Esophagus mucosa (tissue), 1 donor: ENCODE measurements at regions not wholly inside any gene's neighbourhood (a gene's known extent, or its start where the extent isn't known, plus 50 kb on each side); places are given as distances from the start of the nearest gene placed in this dataset.
"Not testable (repeated sequence)": the region's sequence is repeated elsewhere in the genome, so short reads cannot be mapped to it uniquely, and the experiment has no call there.

ENCODE experiments used
- ATAC-seq: fragments of 200-7000 bp; cut with Tn5 transposase; one replicate; pipeline ENCODE4 v1.9.1; 2020
- donor health status: DM: yes; HTN: yes; CAD: no.

DNA sequence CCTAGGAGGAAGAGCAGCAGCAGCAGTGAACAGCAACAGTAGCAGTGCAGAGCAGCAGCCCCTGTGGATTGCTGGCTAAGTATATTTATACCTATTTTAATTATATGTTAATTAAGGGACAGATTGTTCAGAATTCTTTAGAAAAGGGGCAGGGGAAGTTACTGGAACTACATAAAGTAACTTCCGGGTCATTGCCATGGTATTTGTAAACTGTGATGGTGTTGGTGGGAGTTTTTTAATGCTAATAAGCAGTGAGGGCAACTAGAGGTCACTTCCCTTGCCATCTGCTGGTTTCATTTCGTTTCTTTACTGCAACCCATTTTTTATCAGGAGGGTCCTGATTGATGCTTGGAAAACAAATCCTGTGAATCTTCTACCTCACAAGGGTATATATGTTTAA is 229.8 kb upstream of the PODXL start:
- no peak for ATAC-seq

DNA sequence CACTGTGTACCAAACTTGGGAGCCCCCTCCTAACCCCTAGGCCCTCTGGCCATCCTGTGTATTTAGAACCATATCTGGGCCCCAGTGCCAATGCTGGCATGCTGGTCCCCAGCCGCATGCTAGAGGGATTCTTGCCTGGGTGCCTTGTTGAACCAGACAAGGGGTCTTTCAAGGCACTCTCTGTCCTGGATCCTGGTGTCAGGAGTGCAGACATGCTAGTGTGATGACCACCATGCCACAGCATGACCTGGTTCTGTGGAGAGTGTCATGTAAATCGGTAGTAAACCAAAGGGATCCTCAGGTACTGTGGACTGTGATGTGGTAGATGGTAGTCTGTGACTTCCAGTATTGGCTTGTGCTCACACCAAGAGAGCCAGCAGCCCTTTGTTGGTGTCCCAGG is 222.2 kb upstream of the PODXL start:
- ATAC-seq: no peak

DNA sequence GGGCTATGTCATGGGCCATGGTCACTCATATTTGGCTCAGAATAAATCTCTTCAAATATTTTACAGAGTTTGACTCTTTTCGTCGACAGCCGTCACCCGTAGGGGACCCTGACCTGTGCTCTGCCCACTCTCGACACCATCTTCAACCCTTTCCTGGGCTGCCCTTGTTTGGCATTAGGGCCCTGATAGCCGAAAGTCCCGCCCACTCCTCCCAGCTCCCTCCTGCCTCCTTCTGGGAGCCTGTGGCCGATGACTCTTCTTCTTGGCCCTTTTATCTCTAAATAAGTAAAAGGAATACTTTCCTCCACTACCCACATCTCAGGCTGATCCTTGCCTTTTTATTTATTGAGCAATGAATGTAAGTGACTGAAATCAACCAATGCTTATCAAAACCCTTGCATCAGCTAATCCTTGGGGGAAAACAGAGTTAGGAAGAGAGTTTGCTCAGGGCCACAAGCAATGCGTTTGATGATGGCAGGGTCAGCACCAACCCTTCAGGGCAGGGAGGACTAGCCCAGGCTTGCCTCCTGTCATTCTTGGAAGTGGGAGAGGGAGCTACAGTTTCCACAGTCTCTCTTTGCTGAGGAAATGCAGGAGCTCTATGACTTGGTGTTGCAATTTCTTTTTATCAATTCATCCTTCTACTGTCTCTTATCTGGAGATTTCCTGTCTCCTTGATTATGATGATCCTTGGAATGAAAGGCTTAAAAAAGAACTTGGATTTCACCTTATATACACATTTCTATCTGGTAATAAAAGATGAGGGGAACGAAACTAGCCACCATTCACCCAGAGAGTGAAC is 218.2 kb upstream of the PODXL start:
- ATAC-seq: no peak

DNA sequence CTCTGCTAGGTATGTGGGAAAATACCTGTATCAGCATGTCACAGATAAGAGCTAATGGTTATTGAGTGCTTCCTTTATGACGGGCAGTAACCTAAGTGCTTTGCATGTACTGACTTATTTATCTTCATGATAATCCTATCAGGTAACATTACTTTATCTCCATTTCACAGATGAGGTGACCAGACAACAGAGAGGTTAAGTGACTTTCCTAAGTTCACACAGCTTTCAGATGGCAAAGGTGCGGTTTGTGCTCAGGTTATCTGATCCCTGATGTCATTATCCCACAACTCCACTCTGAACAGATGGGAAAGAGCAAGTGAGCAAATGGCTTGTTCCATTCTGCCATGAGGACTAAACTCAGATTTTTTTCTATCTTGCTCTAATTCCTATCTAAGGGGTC is 217.0 kb upstream of the PODXL start:
- no peak for ATAC-seq

DNA sequence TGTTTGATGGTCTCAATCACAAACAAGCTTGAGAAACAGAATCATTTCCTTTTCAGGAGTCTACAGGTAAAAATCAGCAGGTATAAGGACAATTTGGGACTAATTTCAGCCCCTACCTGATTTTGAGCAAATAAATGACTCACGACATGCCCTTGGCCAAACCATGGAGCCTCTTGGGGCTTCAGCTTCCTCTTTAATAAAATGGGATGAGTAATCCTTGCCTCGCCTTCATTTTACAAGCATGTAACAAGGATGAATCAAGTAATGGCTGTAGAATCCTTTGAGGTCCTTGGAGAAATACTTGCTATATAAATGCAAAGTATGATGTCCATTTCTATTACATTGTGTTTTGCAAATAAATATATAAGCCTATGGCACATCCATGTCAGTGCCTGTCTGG is 212.8 kb upstream of the PODXL start:
- ATAC-seq: peak; percentile 49

DNA sequence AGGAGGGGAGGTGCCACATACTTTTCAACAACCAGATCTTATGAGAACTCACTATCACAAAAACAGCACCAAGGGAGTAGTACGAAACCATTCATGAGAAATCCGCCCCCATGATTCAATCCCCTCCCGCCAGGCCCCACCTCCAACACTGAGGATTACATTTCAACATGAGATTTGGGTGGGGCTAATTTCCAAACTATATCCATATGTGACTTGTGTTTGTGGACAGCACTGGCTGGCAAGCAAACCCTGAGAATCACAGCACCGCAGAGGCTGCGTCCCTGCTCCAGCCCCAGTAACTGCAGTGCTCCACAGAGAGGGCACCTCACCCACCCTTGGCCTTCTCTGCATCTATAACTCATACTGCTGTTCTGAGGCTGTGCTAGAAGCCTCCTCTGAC is 211.2 kb upstream of the PODXL start:
- ATAC-seq: no peak

DNA sequence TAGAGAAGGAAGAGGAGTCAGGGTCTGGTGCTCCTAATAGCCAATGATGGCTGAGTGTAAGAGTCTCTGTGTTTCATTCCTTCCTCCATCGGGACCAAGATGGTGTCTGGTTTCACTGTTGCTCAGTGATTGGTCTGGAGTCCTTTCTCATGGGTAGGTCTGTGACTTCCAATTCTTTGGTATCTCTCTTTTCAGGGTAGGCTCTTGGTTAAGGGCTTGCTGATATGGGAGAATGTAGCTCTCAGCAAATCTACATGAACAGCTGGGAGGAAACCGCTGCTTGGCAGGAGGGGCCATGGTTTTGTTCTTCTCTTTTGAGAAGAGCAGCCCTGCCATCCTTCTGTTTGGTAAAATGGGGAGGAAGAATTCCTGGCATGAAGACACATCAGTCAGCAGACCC is 209.1 kb upstream of the PODXL start:
- ATAC-seq: no peak

DNA sequence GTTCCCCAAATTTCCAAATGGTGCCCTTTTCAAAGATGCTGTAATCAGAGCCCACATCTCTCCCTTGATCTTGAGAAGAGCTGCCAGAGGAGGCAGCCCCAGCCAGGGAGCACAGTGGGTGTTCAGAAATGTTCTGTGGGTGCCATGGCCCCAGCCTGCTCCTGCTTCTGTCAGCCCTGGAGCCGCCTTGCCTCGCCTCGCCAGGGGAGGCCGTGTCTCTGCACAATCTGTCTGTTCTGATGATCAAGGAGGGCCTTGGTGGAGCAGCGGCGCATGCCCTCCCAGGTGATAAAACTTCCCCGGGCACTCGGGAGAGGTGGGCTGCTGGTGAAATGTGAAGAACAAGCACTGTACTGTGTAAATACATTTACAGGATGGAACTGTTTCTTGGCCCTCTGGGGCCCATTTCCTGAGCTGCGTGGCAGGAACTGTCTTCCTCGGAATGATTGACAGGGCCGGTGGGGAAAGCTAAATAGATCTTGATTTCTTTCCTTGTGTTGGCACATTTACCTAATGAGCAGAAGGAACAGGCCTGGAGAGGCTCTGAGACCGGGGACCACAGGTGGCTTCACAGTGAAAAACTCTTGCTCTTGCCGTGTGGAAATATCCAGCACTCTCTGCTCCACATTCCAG is 207.8 kb upstream of the PODXL start:
- no peak for ATAC-seq

DNA sequence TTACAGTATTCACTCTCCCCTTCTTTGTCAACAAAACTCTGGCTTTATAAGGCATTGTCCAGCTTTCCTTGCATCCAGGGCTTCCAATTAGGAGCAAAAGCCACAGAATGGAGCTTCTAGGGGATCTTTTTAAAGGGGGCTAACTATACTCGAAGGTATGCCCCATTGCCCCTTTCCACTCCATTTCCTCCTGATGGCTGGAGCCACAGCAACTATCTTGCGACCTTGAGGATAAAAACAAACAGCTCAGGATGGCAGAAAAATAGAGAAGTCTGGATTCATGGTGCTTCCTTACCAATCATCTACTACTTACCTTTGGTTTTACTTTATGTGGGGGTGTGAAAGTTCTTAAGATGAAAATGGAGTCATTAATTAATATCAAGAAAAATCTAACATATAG is 206.3 kb upstream of the PODXL start:
- no peak for ATAC-seq

DNA sequence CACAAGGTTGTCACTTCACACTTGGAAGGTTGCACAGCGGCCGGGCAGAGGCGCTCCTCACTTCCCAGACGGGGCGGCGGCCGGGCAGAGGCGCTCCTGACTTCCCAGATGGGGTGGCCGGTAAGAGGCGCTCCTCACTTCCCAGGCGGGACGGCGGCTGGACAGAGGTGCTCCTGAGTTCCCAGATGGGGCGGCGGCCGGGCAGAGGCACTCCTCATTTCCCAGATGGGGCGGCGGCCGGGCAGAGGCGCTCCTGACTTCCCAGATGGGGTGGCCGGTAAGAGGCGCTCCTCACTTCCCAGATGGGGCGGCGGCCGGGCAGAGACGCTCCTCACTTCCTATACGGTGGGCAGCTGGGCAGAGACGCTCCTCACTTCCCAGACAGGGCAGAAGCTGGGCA is 199.4 kb upstream of the PODXL start:
- ATAC-seq: not testable (repeated sequence)

DNA sequence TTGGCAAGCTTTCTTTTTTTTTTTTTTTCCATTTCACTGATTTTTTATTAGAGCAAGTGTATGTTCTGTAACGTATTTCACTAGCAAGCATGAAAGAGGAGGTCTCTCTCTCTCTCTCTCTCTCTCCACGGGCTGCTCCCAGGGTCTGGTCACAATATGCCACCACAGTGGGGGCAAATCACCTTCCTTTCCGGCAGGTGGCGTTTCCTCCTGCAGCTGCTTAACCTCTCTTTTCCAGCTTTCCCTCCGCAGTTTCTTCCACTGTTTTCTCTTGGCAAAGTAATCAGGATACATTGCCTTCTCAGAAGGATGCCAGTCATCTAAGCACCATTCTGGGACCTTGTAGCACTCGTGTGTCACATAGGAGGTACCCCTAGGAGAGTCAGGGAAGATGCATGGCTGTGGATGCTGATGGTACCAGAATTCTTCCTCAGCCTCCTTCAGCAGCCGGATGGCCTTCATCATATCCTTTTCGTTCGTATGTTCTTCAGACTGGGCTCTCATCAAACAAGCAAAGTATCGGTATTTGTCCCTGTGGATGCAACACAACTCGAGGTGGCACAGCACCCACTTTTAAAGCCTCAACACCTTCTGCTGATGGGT is 197.3 kb upstream of the PODXL start:
- ATAC-seq: no peak

DNA sequence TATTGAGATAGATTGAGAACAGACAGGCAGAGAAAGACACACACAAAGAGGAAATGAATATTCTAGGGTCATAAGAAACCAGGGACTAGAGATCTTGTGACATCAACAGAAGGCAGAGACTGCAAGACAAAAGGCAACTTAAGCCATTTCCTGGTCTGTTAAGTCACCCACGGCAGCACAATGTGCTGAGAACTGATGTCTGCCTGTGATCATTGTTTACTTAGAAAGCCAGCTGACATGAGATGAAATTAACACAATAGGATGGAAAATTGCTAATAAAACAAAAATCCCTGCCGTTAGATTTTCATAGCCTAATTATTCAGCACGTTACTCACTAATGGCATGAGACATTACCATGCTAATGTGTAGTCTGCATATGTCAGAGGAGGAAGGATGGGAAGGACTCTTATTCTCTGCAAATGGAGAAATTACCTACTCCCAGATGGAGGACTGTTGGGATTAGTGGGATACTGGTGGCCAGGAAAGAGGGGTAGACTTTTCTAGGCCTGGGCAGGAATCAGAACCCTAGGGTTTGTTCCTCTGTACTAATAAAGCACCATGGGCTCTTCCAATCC is 191.3 kb upstream of the PODXL start:
- peak; percentile 57 for ATAC-seq

DNA sequence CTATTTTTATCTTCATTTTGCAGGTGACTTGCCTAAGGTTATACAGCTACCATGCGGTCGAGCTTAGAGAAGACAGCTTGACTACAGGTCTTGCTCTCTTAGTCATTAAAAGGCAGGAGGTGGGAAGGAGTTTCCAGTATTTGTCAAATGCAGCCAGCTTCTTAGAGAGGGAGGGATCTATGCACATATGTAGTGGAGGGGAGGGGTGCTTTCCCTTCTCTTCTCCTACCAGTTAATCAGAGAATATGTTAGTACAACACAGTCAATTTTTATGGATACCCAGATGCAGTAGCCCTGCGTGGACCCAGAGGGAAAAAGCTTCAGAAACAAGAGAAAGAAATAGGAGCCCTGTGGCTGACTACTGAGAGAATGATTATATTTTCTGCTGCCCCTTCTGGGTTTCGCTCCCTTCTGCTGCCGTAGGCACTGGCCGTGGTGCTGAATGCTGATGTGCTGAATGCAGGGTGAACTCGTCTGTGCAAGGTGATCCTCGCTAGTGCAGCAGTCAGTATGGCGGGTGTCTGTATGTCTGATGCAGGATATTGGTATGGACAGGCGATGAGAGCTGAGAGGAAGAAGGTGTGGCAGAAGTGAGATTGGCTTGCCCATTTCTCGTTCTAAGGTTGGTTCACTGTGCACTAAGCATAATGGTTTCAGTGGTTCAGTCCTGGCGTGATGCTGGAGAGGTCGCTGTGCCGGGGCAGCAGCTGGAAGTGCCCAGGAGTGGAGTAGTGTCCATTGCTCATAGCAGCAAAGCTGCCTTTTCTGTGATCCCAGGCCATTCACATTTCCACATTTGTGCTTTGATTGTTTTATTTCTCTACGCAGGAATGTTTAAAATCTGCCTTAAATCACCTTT is 189.2 kb upstream of the PODXL start:
- no peak for ATAC-seq

DNA sequence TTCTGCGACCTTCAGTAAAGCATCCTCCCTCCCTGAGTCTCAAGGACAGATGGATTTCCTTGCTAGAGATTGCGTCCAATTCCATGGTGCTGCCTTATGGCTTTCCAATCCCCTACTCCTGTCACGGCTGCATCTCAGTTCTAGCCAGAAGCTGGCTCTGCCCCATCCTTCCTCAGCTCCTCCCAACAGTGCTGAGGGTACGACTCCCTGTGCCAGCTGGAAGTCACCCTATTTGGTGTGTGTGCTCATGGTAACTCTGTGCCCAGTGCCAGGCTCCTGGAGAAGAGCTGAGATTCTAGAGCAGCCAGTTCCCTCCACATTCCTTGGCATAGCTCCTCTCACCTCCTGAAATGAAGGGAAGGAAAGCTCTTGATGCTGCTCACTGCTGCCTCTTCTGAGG is 185.0 kb upstream of the PODXL start:
- no peak for ATAC-seq

DNA sequence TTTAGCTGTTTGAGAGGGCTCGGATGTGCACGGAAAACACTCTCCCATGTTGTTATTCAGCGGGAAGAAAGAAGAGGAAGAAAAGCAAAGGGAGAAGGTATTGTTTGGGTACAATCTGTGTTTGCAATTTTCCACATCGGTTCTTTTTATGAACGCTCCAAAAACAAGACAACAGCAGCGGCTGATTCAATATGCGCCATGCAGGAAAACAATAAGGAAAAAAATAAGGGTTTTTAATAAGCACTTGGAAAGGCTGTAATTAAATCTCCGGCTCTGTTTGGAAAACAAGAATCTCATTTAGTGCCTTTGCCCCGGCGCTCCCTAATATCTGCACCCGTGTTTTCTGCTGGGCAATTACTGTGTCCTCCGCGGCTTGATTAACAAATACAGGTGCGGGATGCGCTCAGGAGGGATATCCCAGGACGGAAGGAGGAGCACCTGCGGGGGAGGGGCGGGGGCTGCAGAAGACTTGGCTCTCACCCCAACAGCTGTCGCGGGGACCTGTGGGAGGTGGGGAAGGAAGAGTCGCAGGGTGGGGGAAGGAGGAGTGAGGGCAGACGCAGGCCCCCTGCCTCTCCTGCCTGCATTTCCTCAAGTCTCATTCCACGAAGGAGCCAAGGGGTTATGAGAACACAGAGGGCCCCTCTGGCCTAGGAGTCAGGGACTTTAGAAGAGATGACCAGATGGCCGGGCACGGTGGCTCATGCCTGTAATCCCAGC is 181.5 kb upstream of the PODXL start:
- no peak for ATAC-seq

DNA sequence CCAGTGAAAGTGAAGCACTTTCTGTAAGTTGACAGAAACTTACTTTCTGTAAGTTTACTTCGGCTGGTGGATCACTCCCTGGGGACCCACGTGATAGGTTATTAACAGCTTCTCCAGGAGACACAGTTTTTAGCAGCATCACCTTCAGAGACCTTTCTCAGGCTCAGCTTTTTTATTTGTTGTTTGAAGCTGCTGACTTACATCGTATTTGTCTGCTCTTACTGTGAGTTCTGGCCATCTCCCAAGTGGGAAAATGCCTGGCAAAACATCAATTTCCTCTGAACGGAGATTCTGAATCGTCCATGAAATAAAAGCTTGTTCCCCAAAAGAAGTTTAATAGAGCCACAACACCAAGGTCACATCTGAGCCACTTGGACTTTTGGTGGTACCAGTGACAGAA is 178.7 kb upstream of the PODXL start:
- no peak for ATAC-seq

DNA sequence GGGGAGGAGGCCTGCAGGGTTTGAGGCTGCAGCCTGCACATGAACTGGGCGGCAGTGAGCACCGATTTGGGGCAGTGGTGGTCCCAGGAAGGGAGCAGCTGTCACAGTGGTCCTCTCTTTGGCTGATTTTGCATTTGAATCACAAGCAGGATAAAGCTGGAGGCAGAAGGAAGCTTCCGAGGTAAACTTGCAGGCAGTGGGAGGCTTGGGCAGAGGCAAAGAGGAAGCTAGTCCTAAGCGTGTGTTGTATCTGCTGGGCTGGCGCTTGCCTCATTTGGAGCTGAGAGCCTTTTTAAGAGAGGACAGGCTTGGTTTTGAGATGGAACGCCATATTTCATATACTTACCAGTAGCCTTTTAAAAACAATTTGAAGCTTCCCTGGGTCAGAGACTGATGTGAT is 177.2 kb upstream of the PODXL start:
- no peak for ATAC-seq

DNA sequence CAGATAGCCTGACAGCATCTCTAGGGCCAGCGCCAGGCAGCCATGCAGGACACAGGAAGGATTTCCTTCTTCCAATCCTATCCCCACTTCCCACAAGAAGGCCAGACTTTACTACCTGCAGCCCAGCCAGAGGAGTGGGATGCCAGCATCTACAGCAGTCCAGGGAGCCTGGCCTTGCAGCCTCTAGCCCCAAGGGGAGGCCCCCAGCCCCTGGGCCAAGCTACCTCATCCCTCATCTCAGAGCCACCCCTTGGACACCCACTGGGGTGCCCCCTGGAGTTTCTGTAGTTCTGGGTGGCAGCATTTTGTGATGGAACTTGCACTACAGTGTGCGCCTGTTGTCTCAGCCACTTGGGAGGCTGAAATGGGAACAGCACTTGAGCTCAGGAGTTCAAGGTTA is 170.8 kb upstream of the PODXL start:
- no peak for ATAC-seq

DNA sequence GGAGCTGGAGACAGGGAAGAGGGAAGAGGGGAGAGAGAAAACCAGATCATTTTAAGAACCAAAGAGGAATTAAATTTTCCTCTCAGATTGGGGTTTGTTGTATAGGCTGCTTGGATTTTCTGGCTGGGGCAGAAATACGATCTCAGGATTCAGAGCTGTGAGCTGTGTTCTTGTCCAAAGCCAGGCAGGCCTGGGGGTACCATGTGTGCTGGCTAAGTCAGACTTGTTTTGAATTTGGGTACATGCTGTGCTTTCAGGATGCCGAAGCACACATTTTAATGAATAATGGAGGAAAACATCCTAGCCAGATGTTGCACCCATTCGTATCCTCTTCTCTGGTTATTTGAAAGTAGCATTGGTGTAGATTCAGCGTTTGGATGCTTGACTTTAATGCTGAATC is 170.3 kb upstream of the PODXL start:
- ATAC-seq: no peak

DNA sequence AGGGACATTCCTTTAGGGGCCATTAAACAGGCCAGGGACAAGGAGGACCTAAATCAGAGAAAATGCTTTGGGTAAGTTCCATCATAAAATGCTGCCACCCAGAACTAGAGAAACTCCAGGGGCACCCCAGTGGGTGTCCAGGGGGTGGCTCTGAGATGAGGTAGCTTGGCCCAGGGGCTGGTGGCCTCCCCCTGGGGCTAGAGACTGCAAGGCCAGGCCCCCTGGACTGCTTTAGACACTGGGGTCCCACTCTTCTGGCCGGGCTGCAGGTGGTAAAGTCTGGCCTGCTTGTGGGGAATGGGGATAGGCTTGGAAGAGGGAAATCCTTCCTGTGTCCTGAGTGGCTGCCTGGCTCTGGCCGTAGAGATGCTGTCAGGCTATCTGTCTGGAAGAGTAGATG is 169.6 kb upstream of the PODXL start:
- no peak for ATAC-seq

DNA sequence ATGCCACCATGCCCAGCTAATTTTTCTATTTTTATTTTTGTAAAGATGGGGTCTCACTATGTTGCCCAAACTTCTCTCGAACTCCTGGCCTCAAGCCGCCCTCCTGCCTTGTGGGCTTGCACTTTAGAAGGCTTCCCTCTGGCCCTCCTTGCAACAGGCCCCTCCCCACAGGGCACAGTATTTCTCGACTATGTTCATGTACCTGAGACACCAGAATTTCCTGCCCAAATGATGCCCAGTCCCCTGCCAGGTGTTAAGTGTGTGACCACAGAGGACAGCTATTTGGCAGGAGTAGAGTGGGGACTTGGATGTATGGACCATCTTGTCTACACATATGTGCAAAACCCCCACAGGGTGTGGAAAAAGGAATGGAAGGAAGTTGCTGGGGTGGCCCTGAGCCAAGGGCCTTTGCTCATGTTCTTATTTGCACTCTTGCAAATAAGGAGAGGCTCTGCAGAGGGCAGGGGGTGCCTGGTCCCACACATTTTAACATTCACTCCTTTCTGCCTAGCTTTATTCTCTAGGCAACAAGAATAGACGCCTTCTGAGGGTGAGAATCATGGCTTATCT is 168.4 kb upstream of the PODXL start:
- no peak for ATAC-seq

DNA sequence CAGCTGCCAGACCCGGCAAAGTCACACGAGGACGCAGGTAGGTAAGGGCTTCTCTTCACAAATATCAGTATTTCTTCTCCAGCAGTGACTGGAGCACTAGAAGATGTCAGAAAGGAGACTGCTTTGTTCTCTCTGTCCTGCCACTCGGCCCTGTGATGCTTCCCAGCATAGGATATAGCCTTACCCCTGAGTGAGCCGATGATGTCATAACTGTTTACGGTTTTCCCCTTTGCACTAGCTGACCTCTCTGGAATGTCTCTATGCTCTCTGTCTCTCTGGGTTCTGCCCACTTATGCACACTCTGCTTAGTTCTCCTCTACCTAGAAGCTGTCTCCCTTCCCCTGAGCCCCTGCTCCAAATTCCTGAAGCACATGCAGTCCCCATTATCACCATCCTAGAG is 167.5 kb upstream of the PODXL start:
- ATAC-seq: no peak
